GM23338 (cell line): ENCODE measurements at regions not wholly inside any gene's neighbourhood (a gene's known extent, or its start where the extent isn't known, plus 50 kb on each side); places are given as distances from the start of the nearest gene placed in this dataset.

Source experiments
- CREB1 ChIP-seq: fragments of 250-450 bp; sonication (Bioruptor Pico); IDR thresholded peaks from 2 replicates; pipeline ENCODE4 v1.5.0; 2020; ENCODE audit warnings: low read depth, mild to moderate bottlenecking, moderate library complexity
- EZH2 ChIP-seq: fragments of 200-600 bp; sonication (generic); IDR thresholded peaks from one replicate; pipeline ENCODE4 v1.8.0; 2017; ENCODE audit warnings: antibody characterized with exemption, mild to moderate bottlenecking, low read depth; ENCODE audit not compliant: unreplicated experiment
- EZH2phosphoT487 ChIP-seq: fragments of 200-600 bp; sonication (generic); IDR thresholded peaks from one replicate; pipeline ENCODE4 v1.8.1; 2018; ENCODE audit warnings: antibody characterized with exemption; ENCODE audit not compliant: unreplicated experiment
- POLR2AphosphoS5 ChIP-seq: IDR thresholded peaks from 2 replicates; pipeline ENCODE4 v1.6.1; 2016; ENCODE audit warnings: antibody characterized with exemption, low read depth
- REST ChIP-seq: IDR thresholded peaks from one replicate; pipeline ENCODE4 v1.6.1; 2018; ENCODE audit warnings: antibody characterized with exemption; ENCODE audit not compliant: unreplicated experiment
- TF ChIP-seq, protein P1 (sequence below), 2 experiments: fragments of 200-600 bp in 1 of 2; sonication (generic) in 1 of 2; conservative IDR thresholded peaks; 2 replicates each; pipeline versions ENCODE4 v1.5.1 to v1.6.1; 2016 to 2017; ENCODE audit warnings: antibody characterized with exemption in 2 of 2, low read depth in 2 of 2, mild to moderate bottlenecking in 2 of 2, moderate library complexity in 1 of 2

DNA sequence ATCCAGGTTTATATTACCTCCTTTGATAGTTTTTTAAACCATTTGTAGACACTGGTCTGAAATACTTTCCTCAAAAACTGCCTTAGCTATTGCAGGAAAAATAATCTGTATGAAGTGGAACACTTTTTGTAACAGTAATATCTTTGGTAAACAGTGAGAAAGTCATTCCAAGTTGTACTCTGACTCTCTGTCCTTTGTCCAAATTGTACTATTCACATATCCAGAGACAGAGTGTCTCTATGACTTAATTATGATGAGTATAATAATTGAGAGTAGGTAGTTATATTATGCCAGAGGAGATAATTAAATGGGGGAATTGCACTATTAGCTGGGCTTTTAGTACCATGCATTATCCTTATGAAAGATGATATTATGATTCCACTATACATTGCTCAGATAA, 112.6 kb upstream of the LCORL start:
- TF ChIP-seq REST (no peak), CREB1 (CRISPR knock-in tag) (no peak), POLR2AphosphoS5 (no peak), EZH2phosphoT487 (no peak), EZH2 (no peak)
- TF ChIP-seq, protein P1, sequence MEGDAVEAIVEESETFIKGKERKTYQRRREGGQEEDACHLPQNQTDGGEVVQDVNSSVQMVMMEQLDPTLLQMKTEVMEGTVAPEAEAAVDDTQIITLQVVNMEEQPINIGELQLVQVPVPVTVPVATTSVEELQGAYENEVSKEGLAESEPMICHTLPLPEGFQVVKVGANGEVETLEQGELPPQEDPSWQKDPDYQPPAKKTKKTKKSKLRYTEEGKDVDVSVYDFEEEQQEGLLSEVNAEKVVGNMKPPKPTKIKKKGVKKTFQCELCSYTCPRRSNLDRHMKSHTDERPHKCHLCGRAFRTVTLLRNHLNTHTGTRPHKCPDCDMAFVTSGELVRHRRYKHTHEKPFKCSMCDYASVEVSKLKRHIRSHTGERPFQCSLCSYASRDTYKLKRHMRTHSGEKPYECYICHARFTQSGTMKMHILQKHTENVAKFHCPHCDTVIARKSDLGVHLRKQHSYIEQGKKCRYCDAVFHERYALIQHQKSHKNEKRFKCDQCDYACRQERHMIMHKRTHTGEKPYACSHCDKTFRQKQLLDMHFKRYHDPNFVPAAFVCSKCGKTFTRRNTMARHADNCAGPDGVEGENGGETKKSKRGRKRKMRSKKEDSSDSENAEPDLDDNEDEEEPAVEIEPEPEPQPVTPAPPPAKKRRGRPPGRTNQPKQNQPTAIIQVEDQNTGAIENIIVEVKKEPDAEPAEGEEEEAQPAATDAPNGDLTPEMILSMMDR (conservative IDR thresholded peaks at IDR 0.05; ENCODE audit: low read depth in 2 of 2) = no peak
